ENCODE measurements at regions not wholly inside any gene's neighbourhood (a gene's known extent, or its start where the extent isn't known, plus 50 kb on each side); places are given as distances from the start of the nearest gene placed in this dataset.

DNA sequence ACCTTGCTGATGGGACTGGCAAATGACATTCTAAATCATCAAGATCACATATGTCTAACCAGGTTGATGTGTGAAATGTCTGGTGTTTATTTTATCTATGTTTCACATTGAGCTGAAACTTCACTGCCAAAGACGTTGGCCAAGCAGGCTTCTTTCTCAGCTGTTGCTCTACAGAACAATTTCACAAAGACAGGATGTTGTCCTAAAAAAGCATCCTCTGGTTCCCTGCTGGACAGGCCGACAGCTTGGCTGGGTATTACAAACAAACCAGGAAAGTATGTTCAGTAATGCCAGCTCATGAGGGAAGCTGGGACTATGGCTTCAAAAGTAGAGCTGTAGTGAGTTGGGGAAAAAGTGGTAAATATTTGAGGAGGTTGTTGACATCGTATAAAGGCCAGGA, 179.4 kb downstream of the FAM43A start (continued):
- TF ChIP-seq, protein P1, sequence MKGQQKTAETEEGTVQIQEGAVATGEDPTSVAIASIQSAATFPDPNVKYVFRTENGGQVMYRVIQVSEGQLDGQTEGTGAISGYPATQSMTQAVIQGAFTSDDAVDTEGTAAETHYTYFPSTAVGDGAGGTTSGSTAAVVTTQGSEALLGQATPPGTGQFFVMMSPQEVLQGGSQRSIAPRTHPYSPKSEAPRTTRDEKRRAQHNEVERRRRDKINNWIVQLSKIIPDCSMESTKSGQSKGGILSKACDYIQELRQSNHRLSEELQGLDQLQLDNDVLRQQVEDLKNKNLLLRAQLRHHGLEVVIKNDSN (IDR thresholded peaks at IDR 0.05; ENCODE audit: borderline replicate concordance, low read depth): no peak
- no peak for TF ChIP-seq JUND (IDR thresholded peaks at IDR 0.05)

DNA sequence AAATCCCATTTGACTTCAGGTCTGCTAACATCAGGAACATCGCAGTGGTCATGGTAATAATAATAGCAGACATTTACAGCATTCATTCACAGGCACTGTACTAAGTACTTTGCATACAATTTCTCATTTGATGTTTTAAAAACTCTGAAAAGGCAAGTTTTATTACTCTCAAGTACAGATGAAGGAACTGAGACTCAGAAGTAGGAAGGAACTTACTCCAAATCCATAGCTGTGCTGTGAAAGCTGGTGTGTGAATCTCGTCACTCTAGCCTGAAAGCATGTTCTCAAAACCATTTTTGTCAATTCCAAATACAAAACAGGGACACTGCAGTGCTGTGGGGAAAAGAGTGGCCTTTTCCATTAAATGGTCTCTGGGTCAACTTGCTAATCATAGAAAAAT, 179.9 kb downstream of the FAM43A start:
- CTCF ChIA-PET: interaction anchor here (0.9 to 1.8 kb wide), 3 partner anchors 19 to 179 kb away, joined by 3 read pairs; no protein-coding TSS in a partner anchor
- DNase-seq: no peak

More for the DNA sequence above, 179.9 kb downstream of the FAM43A start:
- WGBS (ENCODE audit: low lambda C conversion rate): 63% methylated on average over 2 of the region's 2 CpGs
- Histone ChIP-seq H3K9me2 (no peaks in the 10 kb centered on the region), H2AFZ (ENCODE audit: low read depth) (no peak overlapping the region), H3K79me2 (ENCODE audit: insufficient read depth) (no peaks in the 10 kb centered on the region), H3K27me3 (ENCODE audit: insufficient read depth) (0 out of 2 replicates have a peak, but pooled peaks cover 6% of the 10 kb centered on the region), H3F3A (replicated peaks; ENCODE audit: insufficient read depth) (peaks cover 11% of the 10 kb centered on the region), H3K4me3 (ENCODE audit: low read depth in 2 of 2, low read length in 1 of 2) (no peak overlapping the region), H4K20me1 (ENCODE audit: insufficient read depth) (no peaks in the 10 kb centered on the region), H3K36me3 (replicated peaks in 1 of 2; ENCODE audit: control insufficient read depth in 1 of 2, insufficient read depth in 2 of 2, low read length in 1 of 2) (no peaks in the 10 kb centered on the region), H3K4me1 (ENCODE audit: control insufficient read depth in 1 of 2, insufficient read depth in 2 of 2, low read depth in 1 of 2, low read length in 1 of 2) (peaks cover 3 to 6% of the 10 kb centered on the region in 2 experiments; a peak in 2 of 4 replicates), H3K27ac (ENCODE audit: low read depth in 2 of 2, low read length in 1 of 2) (no peak overlapping the region), H3K4me2 (no peak overlapping the region), H3K9me3 (no peaks in the 10 kb centered on the region), H3K9ac (no peak overlapping the region)
- POLR2A ChIA-PET: no interaction called here
- TF ChIP-seq, protein P2, sequence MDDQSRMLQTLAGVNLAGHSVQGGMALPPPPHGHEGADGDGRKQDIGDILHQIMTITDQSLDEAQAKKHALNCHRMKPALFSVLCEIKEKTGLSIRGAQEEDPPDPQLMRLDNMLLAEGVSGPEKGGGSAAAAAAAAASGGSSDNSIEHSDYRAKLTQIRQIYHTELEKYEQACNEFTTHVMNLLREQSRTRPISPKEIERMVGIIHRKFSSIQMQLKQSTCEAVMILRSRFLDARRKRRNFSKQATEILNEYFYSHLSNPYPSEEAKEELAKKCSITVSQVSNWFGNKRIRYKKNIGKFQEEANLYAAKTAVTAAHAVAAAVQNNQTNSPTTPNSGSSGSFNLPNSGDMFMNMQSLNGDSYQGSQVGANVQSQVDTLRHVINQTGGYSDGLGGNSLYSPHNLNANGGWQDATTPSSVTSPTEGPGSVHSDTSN (IDR thresholded peaks at IDR 0.05): no peak
- no peak for TF ChIP-seq EP300 (IDR thresholded peaks at IDR 0.05; ENCODE audit: borderline replicate concordance in 1 of 2, low read depth in 1 of 2, low read length in 1 of 2)
- TF ChIP-seq, protein P3, sequence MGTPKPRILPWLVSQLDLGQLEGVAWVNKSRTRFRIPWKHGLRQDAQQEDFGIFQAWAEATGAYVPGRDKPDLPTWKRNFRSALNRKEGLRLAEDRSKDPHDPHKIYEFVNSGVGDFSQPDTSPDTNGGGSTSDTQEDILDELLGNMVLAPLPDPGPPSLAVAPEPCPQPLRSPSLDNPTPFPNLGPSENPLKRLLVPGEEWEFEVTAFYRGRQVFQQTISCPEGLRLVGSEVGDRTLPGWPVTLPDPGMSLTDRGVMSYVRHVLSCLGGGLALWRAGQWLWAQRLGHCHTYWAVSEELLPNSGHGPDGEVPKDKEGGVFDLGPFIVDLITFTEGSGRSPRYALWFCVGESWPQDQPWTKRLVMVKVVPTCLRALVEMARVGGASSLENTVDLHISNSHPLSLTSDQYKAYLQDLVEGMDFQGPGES (IDR thresholded peaks at IDR 0.05; ENCODE audit: low read depth, low read length): no peak
- TF ChIP-seq TAF1 (IDR thresholded peaks at IDR 0.05; ENCODE audit: borderline replicate concordance, low read depth, low read length): no peak
- TF ChIP-seq, protein P4, sequence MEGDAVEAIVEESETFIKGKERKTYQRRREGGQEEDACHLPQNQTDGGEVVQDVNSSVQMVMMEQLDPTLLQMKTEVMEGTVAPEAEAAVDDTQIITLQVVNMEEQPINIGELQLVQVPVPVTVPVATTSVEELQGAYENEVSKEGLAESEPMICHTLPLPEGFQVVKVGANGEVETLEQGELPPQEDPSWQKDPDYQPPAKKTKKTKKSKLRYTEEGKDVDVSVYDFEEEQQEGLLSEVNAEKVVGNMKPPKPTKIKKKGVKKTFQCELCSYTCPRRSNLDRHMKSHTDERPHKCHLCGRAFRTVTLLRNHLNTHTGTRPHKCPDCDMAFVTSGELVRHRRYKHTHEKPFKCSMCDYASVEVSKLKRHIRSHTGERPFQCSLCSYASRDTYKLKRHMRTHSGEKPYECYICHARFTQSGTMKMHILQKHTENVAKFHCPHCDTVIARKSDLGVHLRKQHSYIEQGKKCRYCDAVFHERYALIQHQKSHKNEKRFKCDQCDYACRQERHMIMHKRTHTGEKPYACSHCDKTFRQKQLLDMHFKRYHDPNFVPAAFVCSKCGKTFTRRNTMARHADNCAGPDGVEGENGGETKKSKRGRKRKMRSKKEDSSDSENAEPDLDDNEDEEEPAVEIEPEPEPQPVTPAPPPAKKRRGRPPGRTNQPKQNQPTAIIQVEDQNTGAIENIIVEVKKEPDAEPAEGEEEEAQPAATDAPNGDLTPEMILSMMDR (IDR thresholded peaks at IDR 0.05): no peak
- TF ChIP-seq, protein P5, sequence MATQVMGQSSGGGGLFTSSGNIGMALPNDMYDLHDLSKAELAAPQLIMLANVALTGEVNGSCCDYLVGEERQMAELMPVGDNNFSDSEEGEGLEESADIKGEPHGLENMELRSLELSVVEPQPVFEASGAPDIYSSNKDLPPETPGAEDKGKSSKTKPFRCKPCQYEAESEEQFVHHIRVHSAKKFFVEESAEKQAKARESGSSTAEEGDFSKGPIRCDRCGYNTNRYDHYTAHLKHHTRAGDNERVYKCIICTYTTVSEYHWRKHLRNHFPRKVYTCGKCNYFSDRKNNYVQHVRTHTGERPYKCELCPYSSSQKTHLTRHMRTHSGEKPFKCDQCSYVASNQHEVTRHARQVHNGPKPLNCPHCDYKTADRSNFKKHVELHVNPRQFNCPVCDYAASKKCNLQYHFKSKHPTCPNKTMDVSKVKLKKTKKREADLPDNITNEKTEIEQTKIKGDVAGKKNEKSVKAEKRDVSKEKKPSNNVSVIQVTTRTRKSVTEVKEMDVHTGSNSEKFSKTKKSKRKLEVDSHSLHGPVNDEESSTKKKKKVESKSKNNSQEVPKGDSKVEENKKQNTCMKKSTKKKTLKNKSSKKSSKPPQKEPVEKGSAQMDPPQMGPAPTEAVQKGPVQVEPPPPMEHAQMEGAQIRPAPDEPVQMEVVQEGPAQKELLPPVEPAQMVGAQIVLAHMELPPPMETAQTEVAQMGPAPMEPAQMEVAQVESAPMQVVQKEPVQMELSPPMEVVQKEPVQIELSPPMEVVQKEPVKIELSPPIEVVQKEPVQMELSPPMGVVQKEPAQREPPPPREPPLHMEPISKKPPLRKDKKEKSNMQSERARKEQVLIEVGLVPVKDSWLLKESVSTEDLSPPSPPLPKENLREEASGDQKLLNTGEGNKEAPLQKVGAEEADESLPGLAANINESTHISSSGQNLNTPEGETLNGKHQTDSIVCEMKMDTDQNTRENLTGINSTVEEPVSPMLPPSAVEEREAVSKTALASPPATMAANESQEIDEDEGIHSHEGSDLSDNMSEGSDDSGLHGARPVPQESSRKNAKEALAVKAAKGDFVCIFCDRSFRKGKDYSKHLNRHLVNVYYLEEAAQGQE (IDR thresholded peaks at IDR 0.05; ENCODE audit: low read depth, low read length): no peak
- TF ChIP-seq, protein P6, sequence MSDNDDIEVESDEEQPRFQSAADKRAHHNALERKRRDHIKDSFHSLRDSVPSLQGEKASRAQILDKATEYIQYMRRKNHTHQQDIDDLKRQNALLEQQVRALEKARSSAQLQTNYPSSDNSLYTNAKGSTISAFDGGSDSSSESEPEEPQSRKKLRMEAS (IDR thresholded peaks at IDR 0.05; ENCODE audit: low read depth): no peak
- no peak for TF ChIP-seq TEAD4 (IDR thresholded peaks at IDR 0.05; ENCODE audit: borderline replicate concordance, insufficient read depth)
- TF ChIP-seq CHD2 (IDR thresholded peaks at IDR 0.05; ENCODE audit: low read length, partially characterized antibody): no peak
- no peak for TF ChIP-seq FOXJ3 (CRISPR knock-in tag; IDR thresholded peaks at IDR 0.05)
- no peak for TF ChIP-seq RCOR1 (IDR thresholded peaks at IDR 0.05; ENCODE audit: low read length)
- TF ChIP-seq RXRA (IDR thresholded peaks at IDR 0.05; ENCODE audit: borderline replicate concordance, low read depth): no peak
- no peak for TF ChIP-seq RAD21 (IDR thresholded peaks at IDR 0.05; ENCODE audit: low read length)
- TF ChIP-seq, protein P7, sequence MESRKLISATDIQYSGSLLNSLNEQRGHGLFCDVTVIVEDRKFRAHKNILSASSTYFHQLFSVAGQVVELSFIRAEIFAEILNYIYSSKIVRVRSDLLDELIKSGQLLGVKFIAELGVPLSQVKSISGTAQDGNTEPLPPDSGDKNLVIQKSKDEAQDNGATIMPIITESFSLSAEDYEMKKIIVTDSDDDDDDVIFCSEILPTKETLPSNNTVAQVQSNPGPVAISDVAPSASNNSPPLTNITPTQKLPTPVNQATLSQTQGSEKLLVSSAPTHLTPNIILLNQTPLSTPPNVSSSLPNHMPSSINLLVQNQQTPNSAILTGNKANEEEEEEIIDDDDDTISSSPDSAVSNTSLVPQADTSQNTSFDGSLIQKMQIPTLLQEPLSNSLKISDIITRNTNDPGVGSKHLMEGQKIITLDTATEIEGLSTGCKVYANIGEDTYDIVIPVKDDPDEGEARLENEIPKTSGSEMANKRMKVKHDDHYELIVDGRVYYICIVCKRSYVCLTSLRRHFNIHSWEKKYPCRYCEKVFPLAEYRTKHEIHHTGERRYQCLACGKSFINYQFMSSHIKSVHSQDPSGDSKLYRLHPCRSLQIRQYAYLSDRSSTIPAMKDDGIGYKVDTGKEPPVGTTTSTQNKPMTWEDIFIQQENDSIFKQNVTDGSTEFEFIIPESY (IDR thresholded peaks at IDR 0.05; ENCODE audit: borderline replicate concordance, low read depth): no peak
- TF ChIP-seq POLR2AphosphoS5 (IDR thresholded peaks at IDR 0.05; ENCODE audit: low read depth, low read length): no peak
- no peak for TF ChIP-seq NFIC (IDR thresholded peaks at IDR 0.05; ENCODE audit: borderline replicate concordance)
- no peak for TF ChIP-seq JUND (IDR thresholded peaks at IDR 0.05)
